BE2C (cell line): ENCODE measurements at regions not wholly inside any gene's neighbourhood (a gene's known extent, or its start where the extent isn't known, plus 50 kb on each side); places are given as distances from the start of the nearest gene placed in this dataset.

ENCODE experiments used
- DNase-seq: peaks from one replicate; pipeline ENCODE4 v3.0.0-alpha.2; 2020
- H3K27me3 ChIP-seq: fragments of 250-450 bp; sonication (Bioruptor Pico); 2 replicates; pipeline ENCODE4 v1.5.1; 2020; ENCODE audit warnings: mild to moderate bottlenecking
- H3K36me3 ChIP-seq: fragments of 250-450 bp; sonication (Bioruptor Pico); 2 replicates; pipeline ENCODE4 v1.5.1; 2020; ENCODE audit warnings: mild to moderate bottlenecking
- H3K4me1 ChIP-seq: fragments of 250-450 bp; sonication (Bioruptor Pico); 2 replicates; pipeline ENCODE4 v1.5.1; 2020
- H3K4me3 ChIP-seq: 2 replicates; pipeline ENCODE4 v1.5.1; 2011; ENCODE audit warnings: low read depth, low read length
- H3K9me3 ChIP-seq: fragments of 250-450 bp; sonication (Bioruptor Pico); 2 replicates; pipeline ENCODE4 v1.5.1; 2020
- TF ChIP-seq, protein P1 (sequence below): IDR thresholded peaks from 2 replicates; pipeline ENCODE4 v1.5.1; 2012; ENCODE audit warnings: mild to moderate bottlenecking, low read depth, low read length

DNA sequence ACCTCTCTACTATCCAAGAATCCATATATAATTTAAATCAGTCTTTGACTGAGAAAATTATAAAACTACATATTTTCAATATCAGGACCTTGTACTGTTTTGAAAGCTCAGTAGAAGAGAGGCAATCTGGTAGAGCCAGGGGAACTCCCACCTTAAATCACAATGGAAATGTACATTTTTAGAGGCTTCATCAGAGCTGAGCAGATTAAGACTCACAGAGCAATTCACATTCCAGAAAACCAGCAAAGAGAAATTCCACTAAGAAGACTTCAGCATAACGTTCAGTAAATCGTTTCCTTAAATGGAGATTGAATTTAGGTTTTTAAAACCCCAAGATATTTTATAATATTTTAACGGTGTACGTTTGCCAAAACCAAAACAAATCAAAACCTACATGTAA lies 227.8 kb upstream of the TRPM3 start:
- Histone ChIP-seq H3K4me3 (no peak overlapping the region), H3K4me1 (no peaks in the 10 kb centered on the region), H3K27me3 (no peaks in the 10 kb centered on the region), H3K36me3 (no peaks in the 10 kb centered on the region), H3K9me3 (no peaks in the 10 kb centered on the region)
- DNase-seq: no peak
- TF ChIP-seq, protein P1, sequence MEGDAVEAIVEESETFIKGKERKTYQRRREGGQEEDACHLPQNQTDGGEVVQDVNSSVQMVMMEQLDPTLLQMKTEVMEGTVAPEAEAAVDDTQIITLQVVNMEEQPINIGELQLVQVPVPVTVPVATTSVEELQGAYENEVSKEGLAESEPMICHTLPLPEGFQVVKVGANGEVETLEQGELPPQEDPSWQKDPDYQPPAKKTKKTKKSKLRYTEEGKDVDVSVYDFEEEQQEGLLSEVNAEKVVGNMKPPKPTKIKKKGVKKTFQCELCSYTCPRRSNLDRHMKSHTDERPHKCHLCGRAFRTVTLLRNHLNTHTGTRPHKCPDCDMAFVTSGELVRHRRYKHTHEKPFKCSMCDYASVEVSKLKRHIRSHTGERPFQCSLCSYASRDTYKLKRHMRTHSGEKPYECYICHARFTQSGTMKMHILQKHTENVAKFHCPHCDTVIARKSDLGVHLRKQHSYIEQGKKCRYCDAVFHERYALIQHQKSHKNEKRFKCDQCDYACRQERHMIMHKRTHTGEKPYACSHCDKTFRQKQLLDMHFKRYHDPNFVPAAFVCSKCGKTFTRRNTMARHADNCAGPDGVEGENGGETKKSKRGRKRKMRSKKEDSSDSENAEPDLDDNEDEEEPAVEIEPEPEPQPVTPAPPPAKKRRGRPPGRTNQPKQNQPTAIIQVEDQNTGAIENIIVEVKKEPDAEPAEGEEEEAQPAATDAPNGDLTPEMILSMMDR: no peak

DNA sequence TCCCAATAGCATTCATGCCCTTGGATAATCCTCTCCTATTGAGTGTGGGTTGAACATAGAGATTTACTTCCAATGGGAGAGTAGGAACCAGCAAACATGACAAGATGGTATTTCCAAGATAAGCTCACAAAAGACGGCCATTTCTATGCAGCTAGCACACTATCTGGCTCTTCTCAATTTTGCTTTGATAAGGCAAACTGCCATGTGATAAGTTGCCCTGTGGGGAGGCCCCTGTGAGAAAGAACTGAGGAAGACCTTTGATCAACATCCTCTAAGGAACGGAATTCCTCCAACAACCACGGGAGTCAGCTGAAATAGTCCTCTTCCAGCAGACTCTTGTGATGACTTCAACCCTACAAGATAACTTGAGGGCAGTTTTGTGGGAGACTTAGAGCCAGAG lies 211.9 kb upstream of the TRPM3 start:
- no peaks in the 10 kb centered on the region for H3K9me3 ChIP-seq

DNA sequence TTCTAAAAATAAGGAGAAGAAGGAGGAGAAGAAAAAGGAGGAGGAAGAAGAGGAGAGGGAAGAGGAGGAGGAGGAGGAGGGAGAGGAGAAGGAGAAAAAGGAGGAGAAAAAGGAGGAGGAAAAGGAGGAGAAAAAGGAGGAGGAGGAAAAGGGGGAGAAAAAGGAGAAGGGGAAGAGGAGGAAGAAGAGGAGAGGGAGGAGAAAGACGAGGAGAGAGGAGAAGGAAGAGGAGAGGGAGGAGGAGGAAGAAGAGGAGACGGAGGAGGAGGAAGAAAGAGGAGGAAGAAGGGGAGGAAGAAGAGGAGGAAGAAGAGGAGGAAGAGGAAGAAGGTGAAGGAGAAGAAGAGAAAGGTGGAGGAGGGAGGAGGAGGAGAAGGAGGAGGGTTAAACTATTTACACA lies 210.2 kb upstream of the TRPM3 start:
- Histone ChIP-seq H3K9me3 (no peaks in the 10 kb centered on the region), H3K4me3 (no peak overlapping the region), H3K27me3 (peaks cover 15% of the 10 kb centered on the region), H3K4me1 (no peaks in the 10 kb centered on the region), H3K36me3 (no peaks in the 10 kb centered on the region)
- no peak for DNase-seq
- TF ChIP-seq, protein P1: no peak

More for the DNA sequence above, 211.9 kb upstream of the TRPM3 start:
- peaks cover 12% of the 10 kb centered on the region for H3K27me3 ChIP-seq
- no peaks in the 10 kb centered on the region for H3K36me3 ChIP-seq
- H3K4me3 ChIP-seq: no peak overlapping the region
- no peak for DNase-seq
- TF ChIP-seq, protein P1: no peak
- H3K4me1 ChIP-seq: no peaks in the 10 kb centered on the region

DNA sequence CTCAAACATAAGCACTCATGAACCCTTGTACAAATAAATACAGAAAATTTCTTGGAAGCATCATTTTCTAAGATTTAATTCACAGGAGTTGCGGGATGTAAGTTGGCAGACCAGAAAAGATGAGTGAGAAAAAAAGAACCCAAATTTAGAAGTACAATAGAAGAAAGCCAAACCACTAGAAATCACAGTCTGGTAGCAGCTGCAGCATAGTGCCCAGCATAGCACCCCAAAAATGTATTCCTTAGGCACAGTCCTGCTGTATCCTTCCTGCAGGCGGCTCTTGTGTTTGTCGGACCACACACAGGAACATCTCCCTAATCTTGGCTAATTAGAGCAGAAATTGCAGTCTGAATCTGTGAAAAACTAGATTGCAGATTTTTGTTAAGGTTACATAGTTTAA lies 208.5 kb upstream of the TRPM3 start:
- no peak for DNase-seq
- TF ChIP-seq, protein P1: no peak

DNA sequence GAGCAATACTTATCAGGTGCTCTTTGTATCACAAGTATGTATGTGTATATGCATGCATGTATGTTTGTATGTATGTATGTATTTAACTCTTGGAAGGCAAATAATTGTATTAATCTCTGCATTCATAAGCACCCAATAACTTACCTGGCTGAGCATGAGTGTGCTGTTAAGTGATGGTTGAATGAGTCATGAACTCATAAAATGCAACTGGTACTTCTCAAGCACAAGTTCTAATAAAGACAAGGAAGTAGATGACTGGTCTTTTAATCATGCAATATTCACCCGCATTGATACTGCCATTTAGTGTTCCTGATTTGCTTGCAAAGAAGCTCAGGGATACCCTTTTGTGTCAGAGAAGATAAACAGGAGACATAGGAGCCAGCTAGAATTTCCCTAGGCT lies 204.9 kb upstream of the TRPM3 start:
- DNase-seq: no peak
- Histone ChIP-seq H3K9me3 (no peaks in the 10 kb centered on the region), H3K36me3 (no peaks in the 10 kb centered on the region), H3K4me3 (no peak overlapping the region), H3K4me1 (no peaks in the 10 kb centered on the region), H3K27me3 (peaks cover 20% of the 10 kb centered on the region)
- TF ChIP-seq, protein P1: no peak

More for the DNA sequence above, 208.5 kb upstream of the TRPM3 start:
- H3K9me3 ChIP-seq: no peaks in the 10 kb centered on the region
- H3K4me3 ChIP-seq: no peak overlapping the region
- no peaks in the 10 kb centered on the region for H3K36me3 ChIP-seq
- no peaks in the 10 kb centered on the region for H3K4me1 ChIP-seq
- H3K27me3 ChIP-seq: peaks cover 15% of the 10 kb centered on the region

DNA sequence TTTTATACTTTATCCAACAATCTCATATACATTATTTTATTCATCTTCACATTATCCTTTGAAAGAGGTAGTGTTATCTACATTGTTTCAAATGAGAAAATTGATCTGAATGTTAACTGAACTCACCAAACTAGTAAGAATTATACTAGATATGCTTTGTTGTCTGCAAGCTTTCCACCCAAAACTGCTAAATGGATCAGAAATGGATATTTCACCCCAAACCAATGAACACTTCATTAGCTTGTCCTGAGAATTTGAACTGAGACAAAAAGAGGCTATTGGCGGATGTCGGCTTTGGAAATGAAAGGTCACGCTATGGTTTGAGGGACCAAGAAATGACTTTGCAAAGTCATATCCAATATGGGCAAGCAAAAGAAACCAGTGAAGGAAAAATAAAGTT lies 201.9 kb upstream of the TRPM3 start:
- TF ChIP-seq, protein P1: no peak
- Histone ChIP-seq H3K9me3 (no peaks in the 10 kb centered on the region), H3K4me3 (no peak overlapping the region), H3K27me3 (peaks cover 19% of the 10 kb centered on the region), H3K36me3 (no peaks in the 10 kb centered on the region), H3K4me1 (no peaks in the 10 kb centered on the region)
- DNase-seq: no peak
